Activated T-cell treated with anti-CD3 and anti-CD28 coated beads for 48 hours (primary cell): ENCODE measurements at regions not wholly inside any gene's neighbourhood (a gene's known extent, or its start where the extent isn't known, plus 50 kb on each side); places are given as distances from the start of the nearest gene placed in this dataset.

Experiments
- DNase-seq: peaks from one replicate; pipeline ENCODE4 v3.0.0-alpha.2; 2020; ENCODE audit warnings: low read depth

DNA sequence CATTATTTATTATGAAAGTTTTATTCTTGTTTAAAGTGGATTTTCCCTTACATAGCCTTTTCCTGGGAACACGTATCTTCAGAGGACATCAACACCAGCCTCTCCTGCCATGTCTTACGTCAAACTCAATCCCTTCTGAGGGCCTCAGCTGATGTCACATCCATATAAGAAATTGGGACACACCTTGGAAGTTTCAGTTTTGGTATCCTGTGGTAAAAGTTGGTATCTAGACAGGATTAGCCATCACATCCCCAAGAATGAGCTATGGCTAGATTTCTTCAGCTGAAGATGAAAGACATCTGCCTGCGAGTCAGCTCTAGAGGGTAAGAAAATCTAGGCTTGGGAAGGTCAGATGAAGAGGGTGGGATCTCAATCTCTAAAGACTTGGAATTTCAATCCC is 75.8 kb upstream of the ZNF516 start:
- DNase-seq, result no peak

GRCh38 chr18:76569644-76570419 is 74.8 kb upstream of the ZNF516 start:
- DNase-seq, result no peak

- no peak for DNase-seq
Observed at GRCh38 chr18:76568731-76569130, 73.7 kb upstream of the ZNF516 start.

- DNase-seq, result no peak
Observed at GRCh38 chr18:76567835-76568445, 72.9 kb upstream of the ZNF516 start.

DNA sequence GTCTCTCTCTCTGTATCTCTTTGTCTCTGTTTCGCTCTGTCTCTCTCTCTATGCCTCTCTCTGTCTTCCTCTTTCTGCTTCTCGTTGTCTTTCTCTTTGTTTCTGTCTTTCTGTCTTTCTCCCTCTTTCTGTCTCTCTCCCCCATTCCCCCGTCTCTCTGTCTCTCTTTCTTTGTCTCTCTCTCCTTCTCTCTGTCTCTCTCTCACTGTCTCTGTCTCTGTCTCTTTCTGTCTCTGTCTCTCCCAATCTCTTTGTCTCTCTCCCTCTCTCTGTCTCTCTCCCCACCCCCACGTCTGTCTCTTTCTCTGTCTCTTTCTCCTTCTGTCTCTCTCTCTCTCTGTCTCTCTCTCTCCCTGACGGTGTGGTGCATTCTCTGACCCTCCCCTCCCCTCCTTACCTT is 71.9 kb upstream of the ZNF516 start:
- no peak for DNase-seq

- DNase-seq, result no peak
Observed at GRCh38 chr18:76565238-76566173, 70.5 kb upstream of the ZNF516 start.

GRCh38 chr18:76564655-76565237 is 69.7 kb upstream of the ZNF516 start:
- no peak for DNase-seq

DNA sequence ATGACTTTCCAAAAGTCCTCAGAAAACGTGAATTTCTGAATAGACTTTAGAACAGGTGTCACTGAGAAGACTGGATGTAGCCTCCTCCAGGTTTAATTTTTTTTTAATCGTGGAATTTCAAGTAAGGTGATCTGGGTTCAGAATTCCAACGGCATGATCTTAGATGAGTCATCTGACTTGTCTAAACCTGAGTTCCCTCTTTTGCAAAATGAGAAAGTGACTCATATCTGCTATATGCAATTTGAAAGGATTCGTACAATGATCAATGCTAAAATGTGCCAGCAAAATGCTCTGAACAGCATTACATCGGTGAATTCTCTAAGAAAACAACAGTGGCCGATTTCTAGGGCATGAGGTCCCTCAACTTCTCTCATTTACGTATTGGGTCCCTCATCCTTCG is 69.1 kb upstream of the ZNF516 start:
- DNase-seq, result no peak

DNA sequence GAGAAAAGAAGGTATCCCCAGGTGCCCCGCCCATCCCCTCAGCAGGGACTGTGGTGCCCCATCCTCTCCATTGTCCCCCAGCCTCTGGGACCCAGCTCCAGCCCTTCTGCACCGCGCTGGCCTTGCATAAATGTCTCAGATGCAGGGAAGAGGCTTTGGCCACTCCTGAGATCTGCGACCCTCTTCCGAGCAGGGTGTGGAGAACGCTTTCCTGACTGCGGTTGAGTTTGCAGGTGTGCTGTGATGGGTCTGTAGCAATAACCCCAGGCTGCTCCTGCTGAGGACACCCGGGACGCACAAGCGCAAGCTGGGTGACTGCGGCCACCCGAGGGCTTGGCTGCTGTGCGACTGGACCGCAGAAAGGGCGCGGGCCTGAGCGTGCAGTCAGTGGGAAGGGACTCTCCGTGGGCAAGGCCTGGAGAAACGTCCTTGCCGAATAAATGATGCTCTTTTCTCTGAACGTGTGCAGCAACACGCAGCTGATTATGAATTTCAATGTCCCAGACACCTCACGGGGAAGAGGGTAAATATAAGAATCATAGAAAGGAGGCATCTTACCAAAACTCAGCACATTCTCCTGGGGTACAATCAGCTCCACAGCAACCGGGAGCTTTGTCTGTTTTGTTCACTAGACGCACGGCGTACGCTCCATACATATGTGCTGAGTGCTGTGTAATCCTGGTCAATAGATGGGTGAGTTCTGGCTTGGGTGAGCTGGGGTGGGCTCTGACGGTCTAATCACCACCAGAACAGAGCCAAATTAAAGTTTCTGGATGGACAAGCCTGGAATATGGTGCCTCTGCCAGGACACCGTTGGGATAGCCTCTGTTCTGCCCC is 67.5 kb upstream of the ZNF516 start:
- DNase-seq, result no peak

DNA sequence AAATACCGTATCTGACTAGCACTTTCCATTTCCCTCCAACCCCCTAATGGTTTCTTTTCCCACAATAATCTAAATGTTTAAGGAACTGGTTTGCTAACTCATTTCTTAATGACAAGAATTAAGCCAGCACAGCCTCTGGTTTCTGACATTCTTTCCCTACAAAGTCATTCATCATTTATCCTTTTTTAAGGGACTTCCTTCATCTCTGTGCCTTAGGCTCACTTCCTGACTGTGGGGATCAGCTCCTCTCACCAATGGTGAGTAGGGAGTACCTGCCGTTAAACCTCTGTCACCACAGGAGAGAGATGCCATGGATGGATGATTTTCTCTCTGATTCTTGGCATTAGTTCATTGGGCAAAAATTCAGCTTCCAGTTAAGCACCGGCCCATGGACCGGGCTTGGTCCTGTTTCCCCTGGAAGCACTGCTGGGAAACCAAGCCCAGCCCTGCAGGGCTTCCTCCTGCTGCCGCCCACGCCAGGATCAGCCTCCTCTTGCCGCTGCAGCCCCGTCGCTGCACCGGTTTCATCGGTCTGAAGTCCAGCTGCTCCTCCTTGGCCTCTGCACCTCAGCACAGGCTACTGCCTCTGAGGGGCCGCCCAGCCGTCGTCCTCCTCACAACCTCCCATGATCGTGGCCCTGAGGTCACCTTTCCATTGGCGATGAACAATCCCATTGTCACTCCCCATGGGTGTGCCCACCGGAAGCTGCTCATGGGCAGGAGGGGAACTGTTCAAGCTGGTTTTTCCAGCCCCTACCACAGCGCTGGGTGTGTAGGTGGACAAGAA is 64.0 kb upstream of the ZNF516 start:
- no peak for DNase-seq

DNA sequence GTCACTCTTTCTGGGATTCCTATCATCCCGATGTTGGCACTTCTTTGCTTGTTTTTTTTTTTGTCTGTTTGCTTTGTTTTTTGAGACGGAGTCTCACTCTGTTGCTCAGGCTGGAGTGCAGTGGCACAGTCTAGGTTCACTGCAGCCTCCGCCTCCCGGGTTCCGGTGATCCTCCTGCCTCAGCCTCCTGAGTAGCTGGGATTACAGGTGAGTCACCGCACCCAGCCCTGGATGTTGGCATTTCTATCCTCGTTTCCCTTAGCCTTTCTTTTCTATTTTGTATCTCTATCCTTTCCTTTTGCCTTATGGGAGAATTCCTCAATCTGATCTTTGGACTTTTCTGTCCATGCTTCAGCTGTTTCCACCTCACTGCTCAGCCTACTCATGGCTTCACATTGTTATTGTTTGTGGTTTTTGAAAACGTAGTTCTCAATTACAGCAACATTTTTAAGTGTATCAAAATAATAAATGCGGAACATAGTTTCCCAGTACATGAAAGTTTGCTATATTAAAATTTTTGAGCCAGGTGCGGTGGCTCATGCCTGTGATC is 62.1 kb upstream of the ZNF516 start:
- DNase-seq, result no peak

GRCh38 chr18:76554547-76555222 is 59.6 kb upstream of the ZNF516 start:
- DNase-seq, result no peak

- DNase-seq, result no peak
Observed at GRCh38 chr18:76553715-76554546, 58.9 kb upstream of the ZNF516 start.

DNA sequence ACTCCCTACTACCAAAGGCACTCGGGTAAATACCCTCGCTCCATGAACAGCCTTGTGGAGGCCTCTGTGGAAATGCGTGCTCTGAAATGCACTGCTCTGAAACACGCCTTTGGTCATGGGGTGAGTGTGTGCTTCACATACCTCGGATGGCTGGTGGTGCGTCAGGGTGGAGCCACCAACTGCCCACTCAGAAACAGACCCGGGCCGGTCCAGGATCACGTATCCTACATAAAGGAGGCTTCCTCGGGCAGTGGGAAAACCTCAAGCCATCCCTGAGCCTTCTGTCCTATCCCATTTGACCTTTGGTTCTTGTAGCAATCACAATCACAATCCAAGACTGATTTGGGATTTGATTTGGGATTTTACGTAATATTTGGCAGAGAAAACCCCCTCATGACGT is 53.5 kb upstream of the ZNF516 start:
- DNase-seq, result no peak

DNA sequence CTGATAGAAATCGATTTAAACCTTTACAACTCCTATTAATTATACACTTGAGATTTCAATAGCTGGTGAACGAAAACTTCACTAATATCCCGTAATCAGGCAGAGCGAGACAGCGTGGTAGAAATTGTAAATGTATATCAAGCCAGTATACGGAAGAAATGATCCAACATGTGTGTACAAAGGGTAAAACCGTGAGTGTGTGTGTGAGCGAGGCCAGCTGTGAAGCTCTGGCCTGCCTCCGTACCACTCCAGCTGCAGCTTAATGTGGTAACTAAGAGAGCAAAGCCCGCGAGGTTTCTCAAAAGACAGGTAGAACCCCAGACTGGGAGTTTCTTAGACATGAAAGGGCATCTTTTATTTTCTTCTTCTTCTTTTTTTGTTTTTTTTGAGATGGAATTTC is 52.3 kb upstream of the ZNF516 start:
- DNase-seq, result no peak

DNA sequence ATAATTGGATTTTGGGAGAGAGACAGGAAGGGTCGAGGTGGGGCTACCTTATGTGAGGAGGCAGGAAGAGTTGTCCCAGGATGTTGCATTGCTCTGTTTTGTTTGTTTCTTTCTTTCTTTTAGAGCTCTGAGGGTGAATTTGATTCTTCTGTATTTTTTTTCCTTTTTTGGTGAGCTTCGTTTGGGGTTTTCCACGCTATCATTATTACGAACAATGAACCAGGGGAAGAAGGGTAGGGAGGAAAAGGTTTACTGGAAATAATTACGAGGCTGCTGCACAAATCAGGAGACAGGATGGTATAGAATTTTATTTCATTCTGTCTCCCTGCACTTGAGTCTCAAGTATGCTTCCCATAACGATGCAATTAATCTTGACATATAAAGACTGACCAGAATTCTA is 51.4 kb upstream of the ZNF516 start:
- no peak for DNase-seq

GRCh38 chr18:76546088-76546435 is 51.0 kb upstream of the ZNF516 start:
- DNase-seq, result no peak

GRCh38 chr18:76545433-76546087 is 50.5 kb upstream of the ZNF516 start:
- no peak for DNase-seq
